Thyroid gland (tissue), 4 donors: ENCODE measurements at regions not wholly inside any gene's neighbourhood (a gene's known extent, or its start where the extent isn't known, plus 50 kb on each side); places are given as distances from the start of the nearest gene placed in this dataset.

Experiments
- DNase-seq, 2 donors: peaks; one replicate each; pipeline ENCODE4 v3.0.0-alpha.2; 2019
- H3K27ac ChIP-seq, 3 donors: fragments of 200-600 bp; sonication (generic); 1 replicate in 2 of 3; 2 replicates in 1 of 3; pipeline ENCODE4 v1.5.1; 2016 to 2019; ENCODE audit warnings: mild to moderate bottlenecking in 1 of 3, moderate library complexity in 1 of 3
- H3K27me3 ChIP-seq: fragments of 200-600 bp; sonication (generic); one replicate; pipeline ENCODE4 v1.5.1; 2019
- H3K36me3 ChIP-seq, 2 donors: fragments of 200-600 bp; sonication (generic); one replicate each; pipeline ENCODE4 v1.5.1; 2016 to 2019
- H3K4me1 ChIP-seq, 2 donors: fragments of 200-600 bp; sonication (generic); one replicate each; pipeline ENCODE4 v1.5.1; 2017 to 2019
- H3K4me3 ChIP-seq, 3 donors: fragments of 200-600 bp; sonication (generic); replicated peaks in 1 of 3; 1 replicate in 2 of 3; 2 replicates in 1 of 3; pipeline ENCODE4 v1.5.1; 2016; ENCODE audit warnings: mild to moderate bottlenecking in 1 of 3
- H3K9me3 ChIP-seq: fragments of 200-600 bp; sonication (generic); one replicate; pipeline ENCODE4 v1.5.1; 2017
- POLR2A ChIP-seq, 2 donors: fragments of 450-650 bp; IDR thresholded peaks; one replicate each; pipeline ENCODE4 v1.6.1; 2017; ENCODE audit warnings: antibody characterized with exemption in 2 of 2, mild to moderate bottlenecking in 2 of 2, moderate library complexity in 1 of 2
- WGBS, 2 donors: methylation state at CpG; one replicate each; pipeline ENCODE4 v1.1.5; 2017; 5-methylcytosine and 5-hydroxymethylcytosine counted together
- intact Hi-C: fragments of 100-400 bp; cut with DNase I; formaldehyde crosslinking; loops from one replicate; pipeline ENCODE4 v1.15.1; 2023
- TF ChIP-seq, protein P1 (sequence below), 6 experiments: fragments of 200-600 bp in 3 of 6; fragments of 450-650 bp in 3 of 6; sonication (generic) in 3 of 6; IDR thresholded peaks; one replicate each; pipeline ENCODE4 v1.5.1; 2016 to 2019; ENCODE audit warnings: antibody characterized with exemption in 6 of 6, mild to moderate bottlenecking in 2 of 6, inconsistent platforms in 1 of 6, moderate library complexity in 1 of 6

DNA sequence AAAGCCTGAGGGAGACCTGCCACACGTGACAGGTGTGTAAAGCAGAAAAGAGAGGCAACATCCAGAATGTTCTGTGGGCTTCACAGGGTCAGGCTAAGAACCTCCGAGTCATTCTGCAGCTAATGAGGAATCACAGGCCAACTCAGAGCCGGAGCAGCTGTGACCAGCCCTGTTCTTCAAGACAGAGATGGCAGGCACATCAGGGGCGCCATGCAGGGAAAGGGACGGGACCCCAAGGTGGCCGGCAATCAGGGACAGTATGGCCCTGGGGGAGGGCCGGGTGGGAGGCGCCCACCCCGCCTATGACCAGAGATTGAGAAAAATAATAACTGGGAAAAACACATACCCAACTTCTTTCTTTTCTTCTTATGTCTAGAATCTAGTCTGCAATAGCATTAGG is 316.7 kb upstream of the SALL3 start:
- Histone ChIP-seq H3K27me3 (no peaks in the 10 kb centered on the region), H3K27ac (no peak overlapping the region), H3K4me1 (no peaks in the 10 kb centered on the region), H3K4me3 (no peak overlapping the region), H3K9me3 (no peaks in the 10 kb centered on the region), H3K36me3 (no peaks in the 10 kb centered on the region)
- TF ChIP-seq POLR2A (IDR thresholded peaks at IDR 0.05) = no peak
- TF ChIP-seq, protein P1, sequence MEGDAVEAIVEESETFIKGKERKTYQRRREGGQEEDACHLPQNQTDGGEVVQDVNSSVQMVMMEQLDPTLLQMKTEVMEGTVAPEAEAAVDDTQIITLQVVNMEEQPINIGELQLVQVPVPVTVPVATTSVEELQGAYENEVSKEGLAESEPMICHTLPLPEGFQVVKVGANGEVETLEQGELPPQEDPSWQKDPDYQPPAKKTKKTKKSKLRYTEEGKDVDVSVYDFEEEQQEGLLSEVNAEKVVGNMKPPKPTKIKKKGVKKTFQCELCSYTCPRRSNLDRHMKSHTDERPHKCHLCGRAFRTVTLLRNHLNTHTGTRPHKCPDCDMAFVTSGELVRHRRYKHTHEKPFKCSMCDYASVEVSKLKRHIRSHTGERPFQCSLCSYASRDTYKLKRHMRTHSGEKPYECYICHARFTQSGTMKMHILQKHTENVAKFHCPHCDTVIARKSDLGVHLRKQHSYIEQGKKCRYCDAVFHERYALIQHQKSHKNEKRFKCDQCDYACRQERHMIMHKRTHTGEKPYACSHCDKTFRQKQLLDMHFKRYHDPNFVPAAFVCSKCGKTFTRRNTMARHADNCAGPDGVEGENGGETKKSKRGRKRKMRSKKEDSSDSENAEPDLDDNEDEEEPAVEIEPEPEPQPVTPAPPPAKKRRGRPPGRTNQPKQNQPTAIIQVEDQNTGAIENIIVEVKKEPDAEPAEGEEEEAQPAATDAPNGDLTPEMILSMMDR (IDR thresholded peaks at IDR 0.05) = no peak
- intact Hi-C loops = no loop called here
- no peak for DNase-seq
- WGBS, 2 donors = 90 to 93% methylated on average over 9 of the region's 9 CpGs

DNA sequence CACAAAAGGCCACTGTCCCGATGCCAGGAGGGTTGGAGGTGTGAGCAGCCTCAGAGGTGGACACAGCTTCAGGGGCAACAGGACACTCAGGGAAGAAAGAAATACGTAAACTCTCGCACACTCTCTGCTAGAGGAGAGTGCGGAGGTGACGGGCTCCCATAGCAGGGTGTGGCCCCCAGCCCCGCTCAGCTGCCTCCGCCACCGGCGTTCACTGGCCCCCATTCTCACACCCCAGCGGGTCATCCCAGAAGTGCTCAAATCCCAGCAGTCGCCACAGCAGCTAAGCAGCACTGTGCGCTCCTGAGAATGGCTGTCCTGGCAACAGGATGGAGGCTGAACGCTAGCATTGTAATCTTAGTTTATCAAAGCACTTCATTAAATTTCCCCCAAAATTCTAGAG is 315.6 kb upstream of the SALL3 start:
- Histone ChIP-seq H3K4me3 (no peak overlapping the region), H3K4me1 (no peaks in the 10 kb centered on the region), H3K36me3 (no peaks in the 10 kb centered on the region), H3K9me3 (no peaks in the 10 kb centered on the region), H3K27me3 (no peaks in the 10 kb centered on the region), H3K27ac (no peak overlapping the region)
- intact Hi-C loops = no loop called here
- TF ChIP-seq, protein P1 (IDR thresholded peaks at IDR 0.05) = no peak
- TF ChIP-seq POLR2A (IDR thresholded peaks at IDR 0.05) = no peak
- DNase-seq = no peak
- WGBS, 2 donors = 77 to 89% methylated on average over 13 of the region's 13 CpGs

DNA sequence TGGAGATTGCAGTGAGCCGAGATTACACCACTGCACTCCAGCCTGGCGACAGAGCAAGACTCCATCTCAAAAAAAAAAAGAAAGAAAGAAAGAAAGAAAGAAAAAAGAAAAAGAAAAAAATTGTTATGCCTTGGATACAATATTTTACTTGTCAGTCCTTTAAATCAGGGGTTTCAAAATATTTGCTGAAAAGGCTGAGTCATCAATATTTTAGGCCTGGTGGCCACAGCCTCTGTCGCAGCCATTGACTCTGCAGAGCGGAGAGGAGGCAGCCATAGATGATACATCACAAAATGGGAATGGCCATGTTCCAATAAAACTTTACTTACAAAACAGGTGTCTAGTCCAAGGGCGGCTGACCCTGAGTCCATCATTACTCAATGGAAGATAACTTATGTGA is 314.8 kb upstream of the SALL3 start:
- DNase-seq = no peak
- TF ChIP-seq, protein P1 (IDR thresholded peaks at IDR 0.05) = no peak
- TF ChIP-seq POLR2A (IDR thresholded peaks at IDR 0.05) = no peak
- no peaks in the 10 kb centered on the region for H3K27me3 ChIP-seq
- WGBS, 2 donors = 94 to 95% methylated on average over 5 of the region's 5 CpGs
- no peak overlapping the region for H3K27ac ChIP-seq
- no peak overlapping the region for H3K4me3 ChIP-seq
- H3K4me1 ChIP-seq = no peaks in the 10 kb centered on the region
- no peaks in the 10 kb centered on the region for H3K36me3 ChIP-seq
- intact Hi-C loops = no loop called here
- H3K9me3 ChIP-seq = no peaks in the 10 kb centered on the region

DNA sequence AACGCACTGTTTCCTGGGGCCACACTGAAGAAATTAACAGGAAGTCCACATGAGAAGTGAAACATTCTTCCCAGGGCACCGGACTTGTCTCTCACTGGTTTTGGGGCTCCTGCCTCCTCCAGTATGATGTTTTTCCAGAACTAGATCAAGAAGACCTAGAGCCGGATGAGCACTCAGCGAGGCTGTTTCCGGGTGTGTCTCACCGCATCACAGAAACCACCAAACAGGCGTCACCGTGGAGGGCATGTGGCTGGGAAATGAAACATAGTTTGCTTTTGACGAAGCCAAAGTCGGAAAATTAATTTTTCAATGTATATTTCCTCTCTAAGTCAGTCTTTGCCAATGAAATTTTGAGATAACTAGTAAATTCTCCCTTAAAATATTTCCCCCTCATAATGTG is 314.0 kb upstream of the SALL3 start:
- no peak for TF ChIP-seq POLR2A (IDR thresholded peaks at IDR 0.05)
- TF ChIP-seq, protein P1 (IDR thresholded peaks at IDR 0.05) = no peak
- Histone ChIP-seq H3K4me3 (no peak overlapping the region), H3K36me3 (no peaks in the 10 kb centered on the region), H3K27ac (no peak overlapping the region), H3K4me1 (no peaks in the 10 kb centered on the region), H3K27me3 (no peaks in the 10 kb centered on the region), H3K9me3 (no peaks in the 10 kb centered on the region)
- intact Hi-C loops = no loop called here
- no peak for DNase-seq
- WGBS, 2 donors = 91 to 94% methylated on average over 10 of the region's 10 CpGs

DNA sequence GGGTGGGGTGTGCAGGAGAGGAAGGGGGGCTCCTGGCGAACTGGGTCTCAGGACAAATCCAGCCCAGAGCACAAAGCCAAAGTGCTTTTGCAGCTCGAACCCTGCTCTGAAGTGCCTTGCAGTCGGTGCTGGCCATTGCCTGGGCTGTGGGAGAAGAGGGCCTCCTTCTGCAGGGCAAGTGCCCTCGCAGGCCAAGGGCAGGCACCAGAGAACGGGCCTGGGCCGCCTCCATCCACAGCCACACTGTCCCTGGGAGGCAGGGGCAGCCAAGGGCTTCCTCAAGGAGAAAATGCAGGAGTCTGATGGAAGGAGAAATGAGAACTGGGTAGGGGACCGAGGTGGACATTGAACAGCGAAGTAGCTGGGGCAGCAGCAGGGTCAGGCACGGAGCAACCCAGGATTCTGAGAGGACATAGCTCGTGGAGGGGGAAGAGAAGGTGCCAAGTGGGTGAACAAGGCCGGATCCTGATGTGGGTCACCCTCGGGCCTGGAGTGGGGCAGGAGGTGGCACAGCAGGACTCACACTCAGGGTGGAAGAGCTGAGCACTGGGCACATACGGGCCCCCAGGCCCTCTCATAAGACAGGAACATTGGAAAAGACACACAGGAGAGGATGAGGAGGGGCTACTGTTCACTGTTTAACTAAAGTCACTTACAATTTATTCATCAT is 312.8 kb upstream of the SALL3 start:
- TF ChIP-seq, protein P1 (IDR thresholded peaks at IDR 0.05) = no peak
- no peak for TF ChIP-seq POLR2A (IDR thresholded peaks at IDR 0.05)
- intact Hi-C loops = no loop called here
- no peaks in the 10 kb centered on the region for H3K27me3 ChIP-seq
- no peak overlapping the region for H3K4me3 ChIP-seq
- no peaks in the 10 kb centered on the region for H3K9me3 ChIP-seq
- H3K36me3 ChIP-seq = no peaks in the 10 kb centered on the region
- WGBS, 2 donors = 89 to 90% methylated on average over 13 of the region's 13 CpGs
- H3K27ac ChIP-seq = no peak overlapping the region
- DNase-seq = no peak
- no peaks in the 10 kb centered on the region for H3K4me1 ChIP-seq
